Stimulated activated naive CD4-positive, alpha-beta T cell (primary cell): ENCODE measurements at regions not wholly inside any gene's neighbourhood (a gene's known extent, or its start where the extent isn't known, plus 50 kb on each side); places are given as distances from the start of the nearest gene placed in this dataset.

Experiments used
- DNase-seq, 6 experiments: peaks; one replicate each; lab custom pipeline; 2025; lab: John Stamatoyannopoulos, UW

GRCh38 chr10:64209561-64209960 is 688.4 kb downstream of the REEP3 start:
- no peak for DNase-seq

- DNase-seq: no peak
Measured at GRCh38 chr10:64210211-64210610, 689.0 kb downstream of the REEP3 start.

- DNase-seq: no peak
Measured at GRCh38 chr10:64211466-64211865, 690.3 kb downstream of the REEP3 start.

DNA sequence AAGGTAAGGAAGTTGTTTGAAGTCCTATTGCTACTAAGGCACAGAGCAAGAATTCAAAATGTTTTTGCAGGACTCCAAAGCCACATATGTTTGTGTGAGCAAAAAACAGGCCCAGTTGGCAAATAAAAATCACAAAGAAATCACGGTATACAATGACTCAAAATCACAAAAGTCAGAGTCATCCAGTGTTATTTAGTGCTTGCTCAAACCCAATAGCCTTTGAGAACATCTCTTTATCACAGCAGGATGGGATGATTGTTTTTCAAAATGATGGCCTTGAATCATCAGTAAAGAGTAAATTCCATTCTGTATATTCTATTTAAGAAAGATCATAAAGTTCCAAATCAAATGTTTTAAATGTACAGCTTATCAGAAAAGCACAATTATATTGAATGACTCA is 693.9 kb downstream of the REEP3 start:
- no peak for DNase-seq

- no peak for DNase-seq
Measured at GRCh38 chr10:64219271-64220025, 698.2 kb downstream of the REEP3 start.

DNA sequence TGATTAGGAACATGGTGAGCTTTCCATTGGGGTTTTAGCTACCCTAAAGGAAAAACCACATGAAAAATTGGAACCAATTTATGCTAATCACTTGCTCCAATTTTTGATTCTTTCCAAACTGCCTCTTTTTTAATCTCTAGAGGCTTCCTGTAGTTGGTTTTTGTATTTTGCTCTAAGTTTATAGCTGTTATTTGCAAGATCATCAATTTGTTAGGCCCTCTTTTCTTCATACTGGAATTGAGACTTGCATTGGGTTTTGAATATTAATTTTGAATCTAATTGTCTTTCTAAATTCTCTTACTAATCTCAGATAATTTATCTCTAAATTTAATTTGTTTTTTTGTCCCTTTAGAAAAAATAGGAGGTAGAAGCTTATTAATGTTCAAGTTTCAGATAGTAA is 713.3 kb downstream of the REEP3 start:
- DNase-seq: no peak

- no peak for DNase-seq
Measured at GRCh38 chr10:64257704-64258103, 736.5 kb downstream of the REEP3 start.

- no peak for DNase-seq
Measured at GRCh38 chr10:64261092-64261491, 739.9 kb downstream of the REEP3 start.

GRCh38 chr10:64261676-64262075 is 740.5 kb downstream of the REEP3 start:
- DNase-seq: no peak

DNA sequence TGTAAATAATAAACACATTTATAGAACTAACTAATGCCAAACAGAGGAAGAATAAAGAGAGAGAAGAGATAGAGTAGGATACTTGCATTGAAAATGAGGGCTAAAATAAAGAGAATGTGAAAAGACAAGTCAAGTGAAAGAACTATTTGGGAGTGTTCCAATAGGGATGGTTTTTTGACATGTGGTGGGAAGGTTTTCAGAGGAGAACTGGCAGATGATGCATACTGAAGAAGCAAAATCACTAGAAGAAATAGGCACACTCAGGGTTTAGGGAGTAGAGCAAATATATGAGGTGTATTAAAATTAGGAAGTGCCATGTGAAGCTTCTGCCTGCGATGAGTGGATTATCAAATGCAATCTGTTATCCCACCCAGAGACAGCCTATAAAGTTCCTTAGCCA is 744.8 kb downstream of the REEP3 start:
- DNase-seq: no peak

- DNase-seq: no peak
Measured at GRCh38 chr10:64271508-64271907, 750.3 kb downstream of the REEP3 start.

GRCh38 chr10:64271983-64272382 is 750.8 kb downstream of the REEP3 start:
- DNase-seq: no peak

DNA sequence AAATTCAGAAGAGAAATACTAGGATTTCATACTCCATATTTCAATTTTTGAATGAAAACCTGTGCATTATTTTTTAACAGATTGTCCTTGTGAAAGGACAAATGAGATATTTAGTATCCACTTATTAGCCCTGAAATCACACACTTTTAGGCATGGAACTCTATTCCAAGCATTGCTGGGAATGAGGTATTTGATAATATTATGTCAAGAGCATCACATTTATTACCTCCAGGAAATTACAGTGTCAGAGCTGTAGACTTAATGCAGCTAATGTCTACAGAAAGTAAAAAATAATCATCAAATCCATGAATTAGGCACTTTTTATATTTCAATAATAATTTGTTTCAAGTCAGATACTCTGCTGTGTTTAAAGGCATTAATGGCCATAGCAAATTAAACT is 753.8 kb downstream of the REEP3 start:
- DNase-seq: no peak

DNA sequence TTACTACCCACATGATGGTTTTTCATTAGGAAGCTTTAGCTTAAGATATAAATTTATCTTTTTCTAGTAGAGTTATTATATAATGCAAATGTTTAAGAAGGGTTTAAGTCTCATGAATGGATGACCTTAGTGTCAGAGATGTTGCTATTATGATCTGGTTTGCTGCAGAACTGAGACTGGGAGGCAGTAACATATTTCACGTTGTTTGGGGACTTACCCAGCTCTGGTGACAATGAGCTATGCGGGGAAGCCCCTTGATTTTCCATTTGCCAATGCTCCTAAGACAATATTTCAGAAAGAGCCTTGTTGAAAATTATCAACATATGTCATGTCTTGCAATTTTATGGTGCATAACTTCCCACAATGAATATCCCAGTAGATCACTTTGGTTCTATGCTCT is 754.6 kb downstream of the REEP3 start:
- no peak for DNase-seq

GRCh38 chr10:64277536-64277935 is 756.3 kb downstream of the REEP3 start:
- no peak for DNase-seq

- no peak for DNase-seq
Measured at GRCh38 chr10:64283621-64284020, 762.4 kb downstream of the REEP3 start.

GRCh38 chr10:64286533-64286932 is 765.3 kb downstream of the REEP3 start:
- no peak for DNase-seq

- no peak for DNase-seq
Measured at GRCh38 chr10:64288404-64288803, 767.2 kb downstream of the REEP3 start.

GRCh38 chr10:64303566-64303965 is 782.4 kb downstream of the REEP3 start:
- no peak for DNase-seq

DNA sequence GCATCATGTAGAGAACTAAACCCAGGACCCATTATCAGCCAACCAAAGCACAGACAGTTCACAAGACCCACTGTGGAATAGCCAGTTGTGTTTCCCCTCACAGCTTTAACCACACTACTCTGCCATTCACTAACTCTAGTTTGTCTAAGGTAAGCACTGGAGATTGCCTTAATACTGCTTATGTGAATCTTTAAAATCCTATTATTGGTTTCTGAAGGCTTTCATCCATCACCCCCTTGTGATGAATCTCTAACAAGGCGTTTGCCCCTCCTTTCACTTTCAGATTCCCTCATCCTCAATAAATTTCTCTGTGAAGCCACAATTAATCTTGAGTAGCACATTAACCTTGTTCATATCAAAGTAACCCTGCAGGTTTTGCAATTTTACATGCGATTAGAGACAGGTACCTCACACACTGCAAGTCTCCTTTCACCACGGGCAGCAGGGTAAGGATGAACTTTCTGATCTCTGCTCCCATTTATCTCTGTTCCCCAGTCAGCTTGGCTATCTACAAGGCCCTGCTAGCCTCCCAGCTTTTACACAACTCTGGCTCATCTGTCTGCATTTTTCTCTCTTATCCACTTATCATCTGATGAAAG is 785.6 kb downstream of the REEP3 start:
- no peak for DNase-seq

DNA sequence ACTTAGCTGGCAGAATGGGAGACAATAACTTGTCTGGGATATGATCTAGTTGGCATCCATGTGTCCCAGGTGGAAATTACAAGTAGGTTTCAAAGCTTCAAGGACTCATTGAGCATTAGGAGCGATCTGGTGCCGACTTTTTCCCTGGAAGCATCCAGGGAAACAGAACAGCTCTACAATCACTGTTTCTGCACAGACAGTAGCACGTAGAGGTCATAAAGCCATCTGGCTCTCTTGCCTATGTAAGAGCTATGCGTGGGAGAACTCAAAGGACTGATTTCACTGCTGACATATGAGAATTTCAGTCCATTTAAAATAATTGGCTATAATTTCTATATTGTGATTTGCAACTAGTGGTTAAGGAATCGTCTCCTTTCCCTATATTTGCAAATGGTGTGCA is 791.7 kb downstream of the REEP3 start:
- no peak for DNase-seq

DNA sequence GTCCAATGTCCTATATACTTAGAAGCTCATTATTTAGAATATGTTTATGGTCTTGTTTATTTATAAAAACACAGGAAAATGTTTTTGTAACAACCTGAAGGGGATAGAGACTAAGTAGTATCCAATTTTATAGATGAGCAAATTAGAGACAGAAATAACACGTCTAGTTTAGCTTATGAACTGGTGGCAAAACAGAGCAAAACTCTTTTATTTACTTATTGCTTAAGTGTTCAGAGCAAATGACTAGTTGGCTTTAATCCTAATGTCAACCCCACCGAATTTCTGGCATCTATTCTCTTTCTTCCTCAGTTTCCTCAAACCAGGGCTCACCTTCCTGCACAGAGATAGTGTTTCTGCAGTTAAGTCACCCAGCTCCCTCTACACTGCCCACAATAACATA is 792.8 kb downstream of the REEP3 start:
- no peak for DNase-seq

DNA sequence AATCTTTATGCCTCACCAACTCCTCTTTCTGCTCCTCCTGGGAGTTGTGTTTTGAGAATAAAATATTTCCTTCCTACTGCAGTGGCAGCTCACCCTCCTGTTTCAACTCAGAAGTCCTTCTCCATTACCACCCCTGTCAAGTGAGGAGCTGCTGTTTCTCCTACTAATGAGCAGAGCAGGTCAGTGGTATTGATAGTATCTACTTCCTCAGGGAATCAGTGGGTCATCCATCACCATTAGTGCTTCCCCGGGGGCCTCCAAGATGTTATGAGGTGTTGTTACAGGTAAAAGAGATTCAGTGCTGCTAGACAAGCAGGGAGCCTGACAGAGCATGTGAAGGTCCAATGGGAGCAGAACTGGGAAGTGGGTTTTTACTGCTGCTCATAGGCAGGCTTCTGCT is 795.2 kb downstream of the REEP3 start:
- no peak for DNase-seq

- no peak for DNase-seq
Measured at GRCh38 chr10:64316833-64317232, 795.6 kb downstream of the REEP3 start.
